IMR-90 (cell line): ENCODE measurements at regions not wholly inside any gene's neighbourhood (a gene's known extent, or its start where the extent isn't known, plus 50 kb on each side); places are given as distances from the start of the nearest gene placed in this dataset.

Experiments
- ATAC-seq: fragments of 200-7000 bp; cut with Tn5 transposase; 2 replicates; pipeline ENCODE4 v1.9.1; 2020; ENCODE audit warnings: low read depth, mild to moderate bottlenecking, moderate library complexity
- BruUV-seq: library from RNA; stranded (reverse); fragments of 400-500 nt; replicated peaks from 2 replicates; lab custom pipeline; 2021; lab: Mats Ljungman, UMichigan
- CTCF ChIA-PET: fragments of 300-600 bp; formaldehyde crosslinking; extraction: SDS; loops from one replicate; lab custom pipeline; 2021; ENCODE audit warnings: antibody characterized with exemption; lab: Yijun Ruan, JAX
- POLR2A ChIA-PET: fragments of 300-600 bp; sonication (Branson Sonifier 250); formaldehyde crosslinking; loops from one replicate; lab custom pipeline; 2022; ENCODE audit warnings: antibody characterized with exemption; ENCODE audit not compliant: unreplicated experiment; lab: Charles Lee
- DNase-seq: peaks from one replicate; pipeline ENCODE4 v3.0.0; 2013
- H2AFZ ChIP-seq: replicated peaks from 2 replicates; pipeline ENCODE3; 2013; ENCODE audit warnings: low read length, mild to moderate bottlenecking; ENCODE audit not compliant: poor library complexity
- H2AK5ac ChIP-seq: 2 replicates; pipeline ENCODE4 v1.6.1; 2013; ENCODE audit warnings: low read depth, low read length, inconsistent platforms
- H2AK9ac ChIP-seq: replicated peaks from 2 replicates; pipeline ENCODE3; 2013; ENCODE audit warnings: mild to moderate bottlenecking, low read depth, low read length, moderate library complexity; ENCODE audit not compliant: poor library complexity
- H2BK120ac ChIP-seq: 2 replicates; pipeline ENCODE4 v1.6.1; 2013; ENCODE audit warnings: low read depth, low read length, inconsistent platforms
- H2BK15ac ChIP-seq: 3 replicates; pipeline ENCODE4 v1.6.1; 2013; ENCODE audit warnings: low read depth, low read length, inconsistent platforms
- H2BK20ac ChIP-seq: 2 replicates; pipeline ENCODE4 v1.6.1; 2013; ENCODE audit warnings: low read depth, mild to moderate bottlenecking, inconsistent platforms, low read length, moderate library complexity
- H2BK5ac ChIP-seq: 2 replicates; pipeline ENCODE4 v1.6.1; 2013; ENCODE audit warnings: mild to moderate bottlenecking, low read depth, low read length, inconsistent platforms; ENCODE audit not compliant: poor library complexity, severe bottlenecking
- H3K14ac ChIP-seq: replicated peaks from 2 replicates; pipeline ENCODE4 v1.6.1; 2013; ENCODE audit warnings: low read depth, low read length, inconsistent platforms
- H3K18ac ChIP-seq: 2 replicates; pipeline ENCODE4 v1.6.1; 2013; ENCODE audit warnings: low read depth, low read length, control low read depth
- H3K23ac ChIP-seq: 2 replicates; pipeline ENCODE4 v1.6.1; 2013; ENCODE audit warnings: low read depth, low read length, inconsistent platforms
- H3K27ac ChIP-seq: 2 replicates; pipeline ENCODE4 v1.5.1; 2013; ENCODE audit warnings: mild to moderate bottlenecking, control low read depth, low read length; ENCODE audit not compliant: insufficient read depth
- H3K27me3 ChIP-seq: 2 replicates; pipeline ENCODE4 v1.6.1; 2013; ENCODE audit warnings: low read length; ENCODE audit not compliant: control insufficient read depth, insufficient read depth
- H3K36me3 ChIP-seq: 2 replicates; pipeline ENCODE4 v1.6.1; 2013; ENCODE audit warnings: low read length, mixed read lengths; ENCODE audit not compliant: control insufficient read depth, insufficient read depth
- H3K4ac ChIP-seq: 2 replicates; pipeline ENCODE4 v1.6.1; 2013; ENCODE audit warnings: low read depth, low read length, inconsistent platforms
- H3K4me1 ChIP-seq: 2 replicates; pipeline ENCODE4 v1.6.1; 2013; ENCODE audit warnings: low read length, mixed read lengths; ENCODE audit not compliant: control insufficient read depth, insufficient read depth
- H3K4me2 ChIP-seq: 2 replicates; pipeline ENCODE4 v1.6.1; 2013; ENCODE audit warnings: low read depth, mild to moderate bottlenecking, control low read depth, low read length, moderate library complexity
- H3K4me3 ChIP-seq: 2 replicates; pipeline ENCODE4 v1.5.1; 2013; ENCODE audit warnings: low read depth, mild to moderate bottlenecking, control low read depth, low read length, moderate library complexity; ENCODE audit not compliant: insufficient read depth
- H3K56ac ChIP-seq: 2 replicates; pipeline ENCODE4 v1.6.1; 2013; ENCODE audit warnings: low read length, inconsistent platforms; ENCODE audit not compliant: insufficient read depth; ENCODE audit errors: extremely low read depth
- H3K79me1 ChIP-seq, 2 experiments: 2 replicates each; pipeline ENCODE4 v1.6.1; 2013; ENCODE audit warnings: low read length in 2 of 2, inconsistent platforms in 1 of 2, low read depth in 1 of 2
- H3K9ac ChIP-seq: 2 replicates; pipeline ENCODE4 v1.6.1; 2013; ENCODE audit warnings: low read depth, low read length, control low read depth
- H3K9me1 ChIP-seq: 2 replicates; pipeline ENCODE4 v1.6.1; 2013; ENCODE audit warnings: low read length, inconsistent platforms; ENCODE audit not compliant: insufficient read depth
- H3K9me3 ChIP-seq: 2 replicates; pipeline ENCODE4 v1.6.1; 2013; ENCODE audit warnings: low read length; ENCODE audit not compliant: control insufficient read depth, insufficient read depth
- H4K20me1 ChIP-seq: 2 replicates; pipeline ENCODE4 v1.6.1; 2013; ENCODE audit warnings: low read length, inconsistent platforms; ENCODE audit not compliant: insufficient read depth
- H4K5ac ChIP-seq: 2 replicates; pipeline ENCODE4 v1.6.1; 2013; ENCODE audit warnings: mild to moderate bottlenecking, low read depth, low read length, control low read depth
- H4K8ac ChIP-seq, 2 experiments: 2 replicates each; pipeline ENCODE4 v1.6.1; 2013; ENCODE audit warnings: low read depth in 2 of 2, low read length in 2 of 2, control low read depth in 1 of 2, inconsistent platforms in 1 of 2
- H4K91ac ChIP-seq: 2 replicates; pipeline ENCODE4 v1.6.1; 2013; ENCODE audit warnings: low read depth, low read length, inconsistent platforms; ENCODE audit not compliant: insufficient read depth
- RCOR1 ChIP-seq: IDR thresholded peaks from 2 replicates; pipeline ENCODE4 v1.6.1; 2012; ENCODE audit warnings: mild to moderate bottlenecking, low read length, improper control_type of control experiment; ENCODE audit not compliant: insufficient replicate concordance
- SMC3 ChIP-seq: fragments of 150-350 bp; IDR thresholded peaks from 2 replicates; pipeline ENCODE4 v1.6.1; 2016; ENCODE audit warnings: low read depth, mild to moderate bottlenecking, antibody characterized with exemption, low read length, moderate library complexity
- WGBS, 2 experiments: methylation state at CpG; one replicate each; pipeline versions ENCODE4 v1.1.5 to v1.1.7; 2013; ENCODE audit warnings: missing lambda C conversion rate in 2 of 2; ENCODE audit not compliant: insufficient read length in 1 of 2; ENCODE audit errors: extremely low coverage in 2 of 2; 5-methylcytosine and 5-hydroxymethylcytosine counted together
- dilution Hi-C: fragments of 300-500 bp; cut with HindIII; formaldehyde crosslinking; loops from one replicate; pipeline ENCODE4 v1.14.3; 2018; ENCODE audit warnings: low sequenced_read_pairs; ENCODE audit not compliant: unreplicated experiment
- in situ Hi-C: fragments of 300-500 bp; cut with MboI; formaldehyde crosslinking; loops from 3 replicates; pipeline ENCODE4 v1.14.3; 2019; ENCODE audit warnings: low sequenced_read_pairs, inconsistent platforms, mixed read lengths
- intact Hi-C: fragments of 100-400 bp; cut with micrococcal nuclease; formaldehyde crosslinking; loops from 2 replicates; pipeline ENCODE4 v1.10.0; 2022

GRCh38 chr1:90457985-90458384 is 259.1 kb downstream of the BARHL2 start:
- CTCF ChIA-PET: no interaction called here
- intact Hi-C loops: no loop called here

More at GRCh38 chr1:90457985-90458384, 259.1 kb downstream of the BARHL2 start:
- no CpG with 5 or more reads among the region's 3 CpGs for WGBS, 2 experiments
- no peak overlapping the region for H2AFZ ChIP-seq
- no peak overlapping the region for H4K91ac ChIP-seq
- H2BK120ac ChIP-seq: no peak overlapping the region
- in situ Hi-C loops (no loop called here), dilution Hi-C loops (no loop called here)
- no peak overlapping the region for H2AK5ac ChIP-seq
- H2BK5ac ChIP-seq: no peak overlapping the region
- no peaks in the 10 kb centered on the region for H3K4me1 ChIP-seq
- BruUV-seq: no TSS peak
- H3K56ac ChIP-seq: no peak overlapping the region
- no peak overlapping the region for H4K8ac ChIP-seq
- H3K4me3 ChIP-seq: no peak overlapping the region
- no peak overlapping the region for H3K4ac ChIP-seq
- no peaks in the 10 kb centered on the region for H3K9me1 ChIP-seq
- no peak for DNase-seq
- H3K9me3 ChIP-seq: no peaks in the 10 kb centered on the region
- H2BK15ac ChIP-seq: no peak overlapping the region
- no peaks in the 10 kb centered on the region for H3K79me1 ChIP-seq
- no peak overlapping the region for H3K9ac ChIP-seq
- no peak overlapping the region for H4K5ac ChIP-seq
- TF ChIP-seq SMC3: no peak
- TF ChIP-seq RCOR1: no peak
- no peaks in the 10 kb centered on the region for H3K27me3 ChIP-seq
- no peak overlapping the region for H2BK20ac ChIP-seq
- no peaks in the 10 kb centered on the region for H4K20me1 ChIP-seq
- H3K4me2 ChIP-seq: no peak overlapping the region
- no peak overlapping the region for H2AK9ac ChIP-seq
- POLR2A ChIA-PET: no interaction called here
- no peak for ATAC-seq
- no peak overlapping the region for H3K18ac ChIP-seq
- H3K23ac ChIP-seq: no peak overlapping the region
- H3K14ac ChIP-seq: no peak overlapping the region
- no peaks in the 10 kb centered on the region for H3K36me3 ChIP-seq
- no peak overlapping the region for H3K27ac ChIP-seq
